ENCODE measurements at regions not wholly inside any gene's neighbourhood (a gene's known extent, or its start where the extent isn't known, plus 50 kb on each side); places are given as distances from the start of the nearest gene placed in this dataset.
A peak's percentile ranks its signal among the peaks of the same experiment; 100 is the strongest.

GRCh38 chr4:124253080-124253479, 459.5 kb downstream of the ANKRD50 start:
- Mint-ChIP-seq H3K27ac (no peak overlapping the region), H3K27me3 (no peaks in the 10 kb centered on the region), H3K36me3 (ENCODE audit: insufficient read depth) (no peaks in the 10 kb centered on the region), H3K4me3 (no peak overlapping the region), H3K4me1 (ENCODE audit: low read depth in 2 of 2) (no peaks in the 10 kb centered on the region), H3K9me3 (no peaks in the 10 kb centered on the region)
- DNase-seq (no peak), ATAC-seq (replicated peaks) (no peak)

GRCh38 chr4:124262211-124263179, 450.0 kb downstream of the ANKRD50 start:
- H3K27ac Mint-ChIP-seq: no peak overlapping the region
- ATAC-seq (replicated peaks) (peak; percentile 35), DNase-seq (peak in 2 of 3 experiments; percentile 2 to 3)
- H3K4me1 Mint-ChIP-seq (ENCODE audit: low read depth in 2 of 2): no peaks in the 10 kb centered on the region
- no peaks in the 10 kb centered on the region for H3K9me3 Mint-ChIP-seq
- H3K4me3 Mint-ChIP-seq: no peak overlapping the region
- H3K27me3 Mint-ChIP-seq: no peaks in the 10 kb centered on the region
- H3K36me3 Mint-ChIP-seq (ENCODE audit: insufficient read depth): no peaks in the 10 kb centered on the region

GRCh38 chr4:124265701-124266100, 446.8 kb downstream of the ANKRD50 start:
- no peak for DNase-seq
- ATAC-seq (replicated peaks): no peak
- no peak overlapping the region for H3K4me3 Mint-ChIP-seq
- H3K27me3 Mint-ChIP-seq: no peaks in the 10 kb centered on the region
- H3K4me1 Mint-ChIP-seq (ENCODE audit: low read depth in 2 of 2): no peaks in the 10 kb centered on the region
- no peaks in the 10 kb centered on the region for H3K36me3 Mint-ChIP-seq (ENCODE audit: insufficient read depth)
- no peaks in the 10 kb centered on the region for H3K9me3 Mint-ChIP-seq
- no peak overlapping the region for H3K27ac Mint-ChIP-seq

- Mint-ChIP-seq H3K36me3 (ENCODE audit: insufficient read depth) (no peaks in the 10 kb centered on the region), H3K4me1 (ENCODE audit: low read depth in 2 of 2) (no peaks in the 10 kb centered on the region), H3K27ac (no peak overlapping the region), H3K27me3 (no peaks in the 10 kb centered on the region), H3K4me3 (no peak overlapping the region), H3K9me3 (no peaks in the 10 kb centered on the region)
- ATAC-seq (replicated peaks) (no peak), DNase-seq (no peak)
These were observed 445.8 kb downstream of the ANKRD50 start for GRCh38 chr4:124266721-124267120.

GRCh38 chr4:124276461-124276860, 436.1 kb downstream of the ANKRD50 start:
- no peak overlapping the region for H3K27ac Mint-ChIP-seq
- peaks cover 3 to 7% of the 10 kb centered on the region in 2 donors for H3K9me3 Mint-ChIP-seq
- no peaks in the 10 kb centered on the region for H3K27me3 Mint-ChIP-seq
- DNase-seq: no peak
- ATAC-seq (replicated peaks): no peak
- no peak overlapping the region for H3K4me3 Mint-ChIP-seq
- H3K4me1 Mint-ChIP-seq (ENCODE audit: low read depth in 2 of 2): no peaks in the 10 kb centered on the region
- H3K36me3 Mint-ChIP-seq (ENCODE audit: insufficient read depth): no peaks in the 10 kb centered on the region

- H3K27me3 Mint-ChIP-seq: no peaks in the 10 kb centered on the region
- H3K27ac Mint-ChIP-seq: no peak overlapping the region
- H3K4me3 Mint-ChIP-seq: no peak overlapping the region
- H3K4me1 Mint-ChIP-seq (ENCODE audit: low read depth in 2 of 2): no peaks in the 10 kb centered on the region
- H3K36me3 Mint-ChIP-seq (ENCODE audit: insufficient read depth): no peaks in the 10 kb centered on the region
- H3K9me3 Mint-ChIP-seq: peaks cover 0 to 4% of the 10 kb centered on the region in 2 donors
- ATAC-seq (replicated peaks): no peak
- no peak for DNase-seq
These were observed 434.8 kb downstream of the ANKRD50 start for GRCh38 chr4:124277691-124278090.

GRCh38 chr4:124278477-124278876, 434.1 kb downstream of the ANKRD50 start:
- no peak overlapping the region for H3K4me3 Mint-ChIP-seq
- no peaks in the 10 kb centered on the region for H3K4me1 Mint-ChIP-seq (ENCODE audit: low read depth in 2 of 2)
- peaks cover 0 to 2% of the 10 kb centered on the region in 2 donors for H3K9me3 Mint-ChIP-seq
- DNase-seq (no peak), ATAC-seq (replicated peaks) (no peak)
- H3K27ac Mint-ChIP-seq: no peak overlapping the region
- no peaks in the 10 kb centered on the region for H3K36me3 Mint-ChIP-seq (ENCODE audit: insufficient read depth)
- H3K27me3 Mint-ChIP-seq: no peaks in the 10 kb centered on the region

- no peaks in the 10 kb centered on the region for H3K4me1 Mint-ChIP-seq (ENCODE audit: low read depth in 2 of 2)
- H3K27ac Mint-ChIP-seq: no peak overlapping the region
These were observed 432.8 kb downstream of the ANKRD50 start for GRCh38 chr4:124279741-124280140.

GRCh38 chr4:124282301-124282898, 430.1 kb downstream of the ANKRD50 start:
- no peak for ATAC-seq (replicated peaks)
- H3K9me3 Mint-ChIP-seq: peaks cover 0 to 4% of the 10 kb centered on the region in 2 donors

More at GRCh38 chr4:124279741-124280140, 432.8 kb downstream of the ANKRD50 start:
- no peaks in the 10 kb centered on the region for H3K36me3 Mint-ChIP-seq (ENCODE audit: insufficient read depth)
- DNase-seq: no peak
- H3K4me3 Mint-ChIP-seq: no peak overlapping the region
- H3K9me3 Mint-ChIP-seq: peaks cover 0 to 2% of the 10 kb centered on the region in 2 donors
- ATAC-seq (replicated peaks): no peak
- H3K27me3 Mint-ChIP-seq: no peaks in the 10 kb centered on the region

GRCh38 chr4:124288706-124289486, 423.6 kb downstream of the ANKRD50 start:
- Mint-ChIP-seq H3K9me3 (peaks cover 0 to 4% of the 10 kb centered on the region in 2 donors), H3K27me3 (no peaks in the 10 kb centered on the region), H3K36me3 (ENCODE audit: insufficient read depth) (no peaks in the 10 kb centered on the region)

More at GRCh38 chr4:124282301-124282898, 430.1 kb downstream of the ANKRD50 start:
- Mint-ChIP-seq H3K4me1 (ENCODE audit: low read depth in 2 of 2) (no peaks in the 10 kb centered on the region), H3K36me3 (ENCODE audit: insufficient read depth) (no peaks in the 10 kb centered on the region), H3K4me3 (no peak overlapping the region), H3K27me3 (no peaks in the 10 kb centered on the region), H3K27ac (no peak overlapping the region)
- no peak for DNase-seq

GRCh38 chr4:124290678-124291077, 421.9 kb downstream of the ANKRD50 start:
- Mint-ChIP-seq H3K9me3 (peaks cover 0 to 4% of the 10 kb centered on the region in 2 donors), H3K27me3 (no peaks in the 10 kb centered on the region), H3K4me1 (ENCODE audit: low read depth in 2 of 2) (no peaks in the 10 kb centered on the region), H3K4me3 (no peak overlapping the region), H3K36me3 (ENCODE audit: insufficient read depth) (no peaks in the 10 kb centered on the region), H3K27ac (no peak overlapping the region)
- ATAC-seq (replicated peaks): no peak
- no peak for DNase-seq

More at GRCh38 chr4:124288706-124289486, 423.6 kb downstream of the ANKRD50 start:
- Mint-ChIP-seq H3K4me1 (ENCODE audit: low read depth in 2 of 2) (no peaks in the 10 kb centered on the region), H3K4me3 (no peak overlapping the region), H3K27ac (no peak overlapping the region)
- ATAC-seq (replicated peaks): no peak
- no peak for DNase-seq

- Mint-ChIP-seq H3K4me1 (ENCODE audit: low read depth in 2 of 2) (no peaks in the 10 kb centered on the region), H3K4me3 (no peak overlapping the region), H3K27me3 (no peaks in the 10 kb centered on the region), H3K27ac (no peak overlapping the region), H3K9me3 (peaks cover 0 to 4% of the 10 kb centered on the region in 2 donors), H3K36me3 (ENCODE audit: insufficient read depth) (no peaks in the 10 kb centered on the region)
- DNase-seq (no peak), ATAC-seq (replicated peaks) (no peak)
These were observed 417.1 kb downstream of the ANKRD50 start for GRCh38 chr4:124295413-124295812.

GRCh38 chr4:124304941-124305340, 407.6 kb downstream of the ANKRD50 start:
- Mint-ChIP-seq H3K27me3 (no peaks in the 10 kb centered on the region), H3K4me1 (ENCODE audit: low read depth in 2 of 2) (no peaks in the 10 kb centered on the region), H3K4me3 (no peak overlapping the region), H3K9me3 (no peaks in the 10 kb centered on the region), H3K27ac (no peak overlapping the region), H3K36me3 (ENCODE audit: insufficient read depth) (no peaks in the 10 kb centered on the region)
- ATAC-seq (replicated peaks) (no peak), DNase-seq (no peak)
